Stimulated activated CD8-positive, alpha-beta memory T cell treated with anti-CD3 and anti-CD28 coated beads, Interleukin-7, amount 100 ng/mL, for 4 hours (primary cell): ENCODE measurements at regions not wholly inside any gene's neighbourhood (a gene's known extent, or its start where the extent isn't known, plus 50 kb on each side); places are given as distances from the start of the nearest gene placed in this dataset.

Experiments
- DNase-seq, 2 donors: peaks; one replicate each; pipeline ENCODE4 v3.0.0-alpha.2; 2020; ENCODE audit warnings: low read depth in 2 of 2

- no peak for DNase-seq
Measured at GRCh38 chr7:51802718-51803117, 486.1 kb upstream of the COBL start.

DNA sequence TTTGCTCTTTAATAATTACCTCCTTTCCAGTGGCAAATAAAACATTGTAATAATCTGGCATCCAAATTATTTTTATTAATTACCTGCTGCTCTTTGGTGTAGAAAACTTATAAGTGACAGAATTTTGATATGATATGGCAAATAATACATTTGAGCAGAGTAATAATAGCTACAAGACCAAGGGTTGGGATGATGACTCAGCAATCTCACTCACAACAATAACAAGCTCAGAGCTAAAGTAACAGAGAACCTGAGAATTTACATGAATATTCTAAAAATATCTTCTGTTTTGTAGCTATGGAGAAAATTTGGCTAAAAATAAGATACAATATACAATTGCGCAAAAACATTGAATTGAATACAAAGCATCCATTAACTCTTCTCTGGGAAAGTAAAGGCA lies 480.8 kb upstream of the COBL start:
- DNase-seq = no peak

- DNase-seq = no peak
Measured at GRCh38 chr7:51792796-51793195, 476.2 kb upstream of the COBL start.

- DNase-seq = no peak
Measured at GRCh38 chr7:51789489-51789888, 472.9 kb upstream of the COBL start.

GRCh38 chr7:51786284-51786683 lies 469.7 kb upstream of the COBL start:
- DNase-seq = no peak

DNA sequence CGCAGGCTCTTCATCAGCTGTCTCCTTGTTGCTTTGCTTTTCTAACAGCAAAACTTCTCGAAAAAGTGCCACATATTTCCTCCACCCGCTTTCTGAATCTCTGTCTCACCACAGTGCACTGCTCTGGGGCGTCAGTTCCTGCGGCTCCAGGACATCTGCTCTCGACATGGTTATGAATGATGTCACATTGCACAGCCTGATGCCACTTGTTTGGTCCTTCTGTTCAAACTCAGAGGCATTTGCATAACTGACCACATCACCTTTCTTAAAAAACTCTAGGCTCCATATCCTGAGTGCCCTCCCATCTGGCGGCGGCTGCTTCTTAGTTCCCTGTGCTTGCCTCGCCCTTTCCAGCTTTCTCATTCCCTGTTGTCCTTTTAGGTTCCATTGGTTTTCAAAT lies 469.3 kb upstream of the COBL start:
- DNase-seq = no peak

GRCh38 chr7:51785171-51785570 lies 468.6 kb upstream of the COBL start:
- no peak for DNase-seq

DNA sequence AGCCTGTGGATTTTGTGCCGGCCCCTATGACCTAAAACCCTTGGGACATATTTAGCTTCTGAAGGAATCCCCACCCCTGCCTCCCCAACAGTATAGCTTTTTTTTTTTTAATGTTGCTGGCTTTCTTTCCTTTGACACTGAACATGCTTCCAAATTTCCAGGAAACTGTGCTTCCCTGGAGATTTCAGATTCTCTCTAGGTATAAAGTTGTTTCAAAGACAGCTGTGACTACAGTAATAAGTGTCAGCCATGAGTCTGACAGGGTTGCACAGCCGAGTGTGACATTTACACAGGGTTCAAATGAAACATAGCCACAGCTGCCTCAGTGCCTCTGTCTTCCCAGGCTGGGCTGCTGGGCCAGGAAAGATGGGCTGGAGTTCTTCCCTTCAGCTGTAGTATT lies 466.6 kb upstream of the COBL start:
- no peak for DNase-seq

GRCh38 chr7:51778121-51778520 lies 461.5 kb upstream of the COBL start:
- DNase-seq = no peak

DNA sequence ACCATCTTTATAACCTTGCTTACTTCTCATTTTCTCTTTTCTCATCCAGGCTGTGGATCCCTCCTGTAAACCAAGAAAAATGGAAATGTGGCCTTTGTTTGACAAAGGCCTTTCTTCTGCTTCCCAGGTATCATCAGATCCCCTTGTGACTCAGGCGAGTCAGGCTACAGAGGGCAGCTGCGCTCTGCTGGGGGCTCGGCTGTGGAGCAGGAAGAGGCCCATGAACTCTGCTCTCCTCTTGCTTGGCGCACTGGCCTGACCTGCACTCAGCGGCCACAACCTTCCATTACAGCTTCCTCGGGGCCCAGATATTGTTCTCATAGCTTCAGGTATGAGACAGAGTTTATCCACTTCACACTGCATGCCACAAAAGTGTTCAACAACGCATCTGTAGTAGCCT lies 457.6 kb upstream of the COBL start:
- DNase-seq = no peak

DNA sequence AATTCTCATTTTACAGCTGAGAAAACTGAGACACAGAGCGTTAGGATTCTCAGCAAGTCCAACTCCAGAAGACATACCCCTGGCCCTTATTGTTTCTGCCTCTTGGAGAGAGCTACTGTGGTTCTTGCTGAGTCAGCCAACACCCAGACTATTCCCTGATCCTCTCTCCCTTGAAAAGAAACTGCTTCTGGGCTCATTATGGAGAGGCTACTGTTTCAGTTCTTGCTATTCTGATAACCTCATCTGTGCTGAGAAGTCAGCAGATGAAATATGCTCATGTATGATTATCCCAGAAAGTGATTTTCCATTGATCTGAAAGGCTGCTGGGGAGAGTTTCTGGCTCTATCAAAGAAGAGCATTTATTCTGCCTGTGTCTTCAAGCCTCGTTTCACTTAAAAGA lies 455.6 kb upstream of the COBL start:
- DNase-seq = no peak

DNA sequence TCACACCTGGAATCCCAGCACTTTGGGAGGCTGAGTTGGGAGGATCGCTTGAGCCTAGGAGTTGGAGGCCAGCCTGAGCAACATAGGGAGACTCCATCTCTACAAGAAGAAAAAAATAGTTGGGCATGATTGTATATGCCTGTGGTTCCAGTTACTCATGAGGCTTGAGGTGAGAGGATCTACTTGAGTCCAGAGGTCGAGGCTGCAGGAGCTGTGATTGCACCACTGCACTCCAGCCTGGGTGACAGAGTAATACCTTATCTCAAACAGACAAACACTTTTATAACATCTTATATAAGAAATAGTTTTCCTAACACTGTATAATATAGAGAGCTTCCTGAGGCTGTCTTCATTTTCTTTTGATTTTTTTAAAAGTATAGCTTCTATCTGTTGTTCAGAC lies 448.4 kb upstream of the COBL start:
- no peak for DNase-seq

DNA sequence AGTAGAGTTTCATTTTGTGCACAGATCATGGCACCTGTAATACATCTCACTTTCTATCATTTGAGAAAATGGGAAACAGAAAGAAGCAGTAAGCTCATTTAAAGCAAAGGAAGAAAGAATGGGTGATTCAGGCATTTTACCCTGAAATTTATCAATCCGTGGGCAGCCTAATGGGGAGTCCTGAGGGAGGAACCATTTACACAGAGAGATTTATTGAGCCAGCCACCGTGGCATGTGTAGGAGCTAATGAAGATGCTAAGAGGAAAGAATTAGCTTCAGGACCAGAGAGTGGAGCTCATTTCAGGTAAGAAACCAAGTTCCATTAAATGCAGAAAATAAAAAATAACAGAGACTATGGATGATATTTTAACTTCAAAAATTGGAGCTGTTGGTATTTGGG lies 443.4 kb upstream of the COBL start:
- DNase-seq = no peak

- no peak for DNase-seq
Measured at GRCh38 chr7:51757960-51758359, 441.4 kb upstream of the COBL start.

GRCh38 chr7:51732951-51733350 lies 416.3 kb upstream of the COBL start:
- no peak for DNase-seq

- DNase-seq = no peak
Measured at GRCh38 chr7:51732116-51732515, 415.5 kb upstream of the COBL start.

GRCh38 chr7:51731075-51731474 lies 414.5 kb upstream of the COBL start:
- DNase-seq = no peak

DNA sequence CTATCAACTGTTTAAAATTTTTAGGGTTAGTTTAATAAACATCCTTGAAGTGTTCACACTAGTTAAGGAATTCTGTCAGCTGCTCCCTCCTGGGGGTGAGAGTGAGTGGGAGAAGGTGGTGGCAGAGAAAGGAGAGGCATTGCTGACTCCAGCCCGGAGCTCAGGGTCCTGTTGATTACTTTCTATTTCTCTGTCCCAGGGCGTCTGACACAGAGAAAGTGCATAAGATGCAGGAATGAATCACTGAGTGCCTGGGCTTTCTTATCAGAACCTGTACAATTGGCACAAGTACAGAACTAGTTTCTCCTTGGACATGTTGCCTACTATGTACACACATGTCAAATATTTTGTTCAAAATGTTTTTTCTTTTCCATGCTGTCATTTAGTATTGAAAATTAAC lies 410.8 kb upstream of the COBL start:
- DNase-seq = no peak

DNA sequence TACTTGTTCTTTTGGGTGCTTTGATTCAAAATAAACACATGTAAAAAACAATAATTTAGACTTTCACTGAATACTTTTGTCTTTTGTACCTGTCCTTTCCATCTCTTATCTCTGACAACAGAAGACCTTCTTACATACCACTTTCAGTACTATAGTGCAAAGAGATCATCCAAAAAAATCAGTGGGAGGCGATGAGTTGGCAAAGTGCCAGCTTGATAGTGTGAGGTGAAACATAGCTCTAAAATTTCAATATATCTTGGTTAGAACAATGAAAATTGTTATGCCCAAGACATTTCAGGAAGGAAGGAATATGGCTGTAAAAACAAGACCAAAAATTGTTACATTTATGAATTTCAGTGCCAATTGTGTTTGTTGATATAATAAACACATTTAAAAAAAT lies 390.2 kb upstream of the COBL start:
- DNase-seq = no peak

DNA sequence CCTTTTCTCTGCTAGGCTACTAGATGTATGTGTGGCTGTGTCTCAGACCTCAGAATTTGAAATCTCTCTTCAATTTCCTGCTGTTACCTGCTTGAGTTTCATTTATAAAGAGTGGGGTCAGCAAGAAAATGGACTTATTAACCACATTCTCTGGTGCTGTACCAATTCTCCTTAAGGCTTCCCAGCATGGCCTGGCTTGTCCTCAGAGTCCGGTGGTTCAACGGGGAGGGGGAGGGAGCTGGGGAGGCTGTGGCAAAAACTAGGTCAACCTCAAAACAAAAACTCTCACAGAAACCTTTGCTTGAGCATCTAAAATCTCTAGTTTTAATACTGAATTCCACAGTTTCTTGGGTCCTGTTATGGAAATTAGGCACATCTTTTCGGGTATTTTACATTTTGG lies 389.1 kb upstream of the COBL start:
- no peak for DNase-seq

- no peak for DNase-seq
Measured at GRCh38 chr7:51702673-51703072, 386.1 kb upstream of the COBL start.

GRCh38 chr7:51701935-51702334 lies 385.3 kb upstream of the COBL start:
- DNase-seq = no peak

GRCh38 chr7:51700593-51701215 lies 384.1 kb upstream of the COBL start:
- no peak for DNase-seq

DNA sequence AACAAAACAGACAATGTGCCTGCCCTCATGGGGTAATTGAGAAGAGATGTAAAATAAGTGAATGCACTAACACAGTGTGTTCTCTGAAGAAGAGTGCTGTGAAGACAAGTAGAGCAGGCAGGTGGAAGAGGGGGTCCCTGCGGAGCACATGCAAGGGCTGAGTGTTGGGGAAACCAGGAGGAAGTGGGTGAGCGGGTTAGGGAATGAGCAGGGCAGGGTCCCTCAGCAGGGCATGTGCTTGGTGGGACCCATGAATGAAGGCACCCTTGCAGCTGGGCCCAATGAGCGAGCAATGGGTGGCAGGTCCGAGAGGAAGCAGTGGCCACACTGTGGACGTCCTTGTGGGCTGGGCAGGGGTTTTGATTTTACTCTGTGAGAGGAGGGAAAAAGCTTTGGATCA lies 376.6 kb upstream of the COBL start:
- no peak for DNase-seq

- no peak for DNase-seq
Measured at GRCh38 chr7:51689547-51689946, 372.9 kb upstream of the COBL start.
